Nephron (organoid): ENCODE measurements at regions not wholly inside any gene's neighbourhood (a gene's known extent, or its start where the extent isn't known, plus 50 kb on each side); places are given as distances from the start of the nearest gene placed in this dataset.

Experiments used
- H3K27ac Mint-ChIP-seq, 3 experiments: 2 replicates each; pipeline ENCODE4 v1.8.0; 2020; ENCODE audit warnings: mixed read lengths in 3 of 3, mild to moderate bottlenecking in 2 of 3, moderate library complexity in 1 of 3
- H3K27me3 Mint-ChIP-seq: 2 replicates; pipeline ENCODE4 v1.8.0; 2021; ENCODE audit warnings: low read depth, mild to moderate bottlenecking, moderate library complexity, mixed read lengths
- H3K36me3 Mint-ChIP-seq: 2 replicates; pipeline ENCODE4 v1.8.0; 2020; ENCODE audit warnings: low read depth, mixed read lengths
- H3K4me1 Mint-ChIP-seq: 2 replicates; pipeline ENCODE4 v1.8.0; 2020; ENCODE audit warnings: mixed read lengths
- H3K4me3 Mint-ChIP-seq, 3 experiments: 2 replicates each; pipeline ENCODE4 v1.8.0; 2020; ENCODE audit warnings: mild to moderate bottlenecking in 3 of 3, mixed read lengths in 3 of 3, moderate library complexity in 2 of 3
- H3K9me3 Mint-ChIP-seq: 2 replicates; pipeline ENCODE4 v1.8.0; 2020; ENCODE audit warnings: mixed read lengths
- CTCF ChIP-seq, 3 experiments: fragments of 200-600 bp; sonication (generic); IDR thresholded peaks; one replicate each; pipeline ENCODE4 v1.5.0; 2021; ENCODE audit warnings: antibody characterized with exemption in 3 of 3; ENCODE audit not compliant: unreplicated experiment in 3 of 3

- no peaks in the 10 kb centered on the region for H3K27me3 Mint-ChIP-seq
- no peak overlapping the region for H3K27ac Mint-ChIP-seq
These were observed 563.2 kb downstream of the CCDC171 start for GRCh38 chr9:16115994-16116393.

GRCh38 chr9:16118043-16118442 is 565.2 kb downstream of the CCDC171 start:
- no peak for TF ChIP-seq CTCF (IDR thresholded peaks at IDR 0.05; ENCODE audit: unreplicated experiment in 3 of 3)
- Mint-ChIP-seq H3K36me3 (no peaks in the 10 kb centered on the region), H3K27me3 (no peaks in the 10 kb centered on the region), H3K9me3 (peaks cover 4% of the 10 kb centered on the region), H3K4me3 (no peak overlapping the region), H3K4me1 (peaks cover 38% of the 10 kb centered on the region), H3K27ac (no peak overlapping the region)

More at GRCh38 chr9:16115994-16116393, 563.2 kb downstream of the CCDC171 start:
- Mint-ChIP-seq H3K4me3 (no peak overlapping the region), H3K4me1 (peaks cover 21% of the 10 kb centered on the region), H3K9me3 (peaks cover 7% of the 10 kb centered on the region), H3K36me3 (no peaks in the 10 kb centered on the region)
- TF ChIP-seq CTCF (IDR thresholded peaks at IDR 0.05; ENCODE audit: unreplicated experiment in 3 of 3) = no peak

GRCh38 chr9:16119261-16120230 is 566.7 kb downstream of the CCDC171 start:
- peak overlapping the region in 1 of 3 experiments; percentile 3 for H3K4me3 Mint-ChIP-seq
- no peak for TF ChIP-seq CTCF (IDR thresholded peaks at IDR 0.05; ENCODE audit: unreplicated experiment in 3 of 3)
- H3K9me3 Mint-ChIP-seq = no peaks in the 10 kb centered on the region
- H3K27ac Mint-ChIP-seq = peak overlapping the region; percentile 78 to 84 (median 83)
- H3K4me1 Mint-ChIP-seq = peaks cover 44% of the 10 kb centered on the region
- H3K36me3 Mint-ChIP-seq = no peaks in the 10 kb centered on the region
- no peaks in the 10 kb centered on the region for H3K27me3 Mint-ChIP-seq

GRCh38 chr9:16120231-16120641 is 567.4 kb downstream of the CCDC171 start:
- peaks cover 44% of the 10 kb centered on the region for H3K4me1 Mint-ChIP-seq
- peak overlapping the region in 1 of 3 experiments; percentile 3 for H3K4me3 Mint-ChIP-seq

GRCh38 chr9:16120727-16121126 is 567.9 kb downstream of the CCDC171 start:
- Mint-ChIP-seq H3K36me3 (no peaks in the 10 kb centered on the region), H3K27me3 (no peaks in the 10 kb centered on the region), H3K4me3 (peak overlapping the region in 1 of 3 experiments; percentile 3), H3K9me3 (no peaks in the 10 kb centered on the region), H3K4me1 (peaks cover 44% of the 10 kb centered on the region), H3K27ac (peak overlapping the region; percentile 78 to 84 (median 83))
- no peak for TF ChIP-seq CTCF (IDR thresholded peaks at IDR 0.05; ENCODE audit: unreplicated experiment in 3 of 3)

More at GRCh38 chr9:16120231-16120641, 567.4 kb downstream of the CCDC171 start:
- no peak for TF ChIP-seq CTCF (IDR thresholded peaks at IDR 0.05; ENCODE audit: unreplicated experiment in 3 of 3)
- no peaks in the 10 kb centered on the region for H3K27me3 Mint-ChIP-seq
- H3K27ac Mint-ChIP-seq = peak overlapping the region; percentile 78 to 84 (median 83)
- no peaks in the 10 kb centered on the region for H3K9me3 Mint-ChIP-seq
- H3K36me3 Mint-ChIP-seq = no peaks in the 10 kb centered on the region
